Right lobe of liver (tissue), 6 donors: ENCODE measurements at regions not wholly inside any gene's neighbourhood (a gene's known extent, or its start where the extent isn't known, plus 50 kb on each side); places are given as distances from the start of the nearest gene placed in this dataset.

Source experiments
- ATAC-seq, 4 donors: fragments of 200-7000 bp; cut with Tn5 transposase; one replicate each; pipeline ENCODE4 v1.9.1; 2020; ENCODE audit warnings: mild to moderate bottlenecking in 4 of 4, moderate library complexity in 4 of 4
- DNase-seq, 3 donors: peaks; one replicate each; pipeline ENCODE4 v3.0.0-alpha.2; 2020
- H3K27ac ChIP-seq, 3 donors: fragments of 200-600 bp; one replicate each; pipeline ENCODE4 v1.8.0; 2022
- H3K27me3 ChIP-seq, 2 donors: fragments of 200-600 bp; one replicate each; pipeline ENCODE4 v1.8.0; 2022
- H3K36me3 ChIP-seq, 4 donors: fragments of 200-600 bp; sonication (generic) in 1 of 4; one replicate each; pipeline versions ENCODE4 v1.5.1 to v1.8.0; 2017 to 2022; ENCODE audit warnings: control low read depth in 1 of 4
- H3K4me1 ChIP-seq, 4 donors: fragments of 200-600 bp; sonication (generic) in 1 of 4; one replicate each; pipeline versions ENCODE4 v1.5.1 to v1.8.0; 2017 to 2022; ENCODE audit warnings: control low read depth in 1 of 4
- H3K4me3 ChIP-seq, 3 donors: fragments of 200-600 bp; one replicate each; pipeline ENCODE4 v1.8.0; 2022
- H3K9me3 ChIP-seq, 4 donors: fragments of 200-600 bp; sonication (generic) in 1 of 4; one replicate each; pipeline versions ENCODE4 v1.5.1 to v1.8.0; 2017 to 2022; ENCODE audit warnings: control low read depth in 1 of 4
- POLR2A ChIP-seq: fragments of 450-650 bp; IDR thresholded peaks from one replicate; pipeline ENCODE4 v1.6.1; 2017; ENCODE audit warnings: antibody characterized with exemption, mild to moderate bottlenecking
- WGBS: methylation state at CpG from one replicate; pipeline ENCODE4 v1.1.6; 2018; ENCODE audit warnings: low coverage, low lambda C conversion rate; ENCODE audit not compliant: insufficient coverage; ENCODE audit errors: missing lambda C conversion rate; 5-methylcytosine and 5-hydroxymethylcytosine counted together
- intact Hi-C, 2 donors: fragments of 100-400 bp; cut with DNase I; formaldehyde crosslinking; loops; one replicate each; pipeline versions ENCODE4 v1.11.2 to v1.14.1; 2022
- TF ChIP-seq, protein P1 (sequence below), 4 donors: fragments of 200-600 bp in 3 of 4; fragments of 450-650 bp in 1 of 4; IDR thresholded peaks; one replicate each; pipeline versions ENCODE4 v1.5.1 to v1.8.0; 2016 to 2022; ENCODE audit warnings: antibody characterized with exemption in 4 of 4, mild to moderate bottlenecking in 2 of 4
- donor health status: DM: no; HTN: yes; CAD: no.
- donor health status: DM: no; HTN: no; CAD: no.
- donor health status: DM: no; HTN: no; CAD: no.
- donor health status: DM: no; HTN: yes; CAD: no.
- donor health status: DM: no; HTN: yes; CAD: no.

DNA sequence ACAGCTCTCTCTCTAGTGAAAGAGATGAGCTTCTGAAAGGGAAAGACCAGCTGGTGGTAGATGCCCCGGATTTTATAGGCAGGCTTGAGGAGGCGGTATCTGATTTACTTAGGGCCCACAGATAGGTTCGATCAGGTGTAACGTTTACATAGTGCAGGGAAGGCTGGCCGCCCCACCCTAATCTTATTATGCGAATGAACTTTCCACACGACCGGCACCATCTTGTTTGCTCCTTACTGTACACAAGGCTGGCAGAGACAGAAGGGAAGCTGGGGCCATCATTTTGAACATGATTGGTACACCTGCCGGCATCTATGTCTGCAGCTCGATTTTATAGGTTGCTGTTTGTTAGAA lies 212.0 kb upstream of the JARID2 start:
- H3K27ac ChIP-seq, result no peak overlapping the region
- 70% methylated on average over 4 of the region's 10 CpGs for WGBS
- ATAC-seq (no peak), DNase-seq (no peak)
- H3K9me3 ChIP-seq, result no peaks in the 10 kb centered on the region
- no peak overlapping the region for H3K4me3 ChIP-seq
- no peak for TF ChIP-seq POLR2A
- TF ChIP-seq, protein P1, sequence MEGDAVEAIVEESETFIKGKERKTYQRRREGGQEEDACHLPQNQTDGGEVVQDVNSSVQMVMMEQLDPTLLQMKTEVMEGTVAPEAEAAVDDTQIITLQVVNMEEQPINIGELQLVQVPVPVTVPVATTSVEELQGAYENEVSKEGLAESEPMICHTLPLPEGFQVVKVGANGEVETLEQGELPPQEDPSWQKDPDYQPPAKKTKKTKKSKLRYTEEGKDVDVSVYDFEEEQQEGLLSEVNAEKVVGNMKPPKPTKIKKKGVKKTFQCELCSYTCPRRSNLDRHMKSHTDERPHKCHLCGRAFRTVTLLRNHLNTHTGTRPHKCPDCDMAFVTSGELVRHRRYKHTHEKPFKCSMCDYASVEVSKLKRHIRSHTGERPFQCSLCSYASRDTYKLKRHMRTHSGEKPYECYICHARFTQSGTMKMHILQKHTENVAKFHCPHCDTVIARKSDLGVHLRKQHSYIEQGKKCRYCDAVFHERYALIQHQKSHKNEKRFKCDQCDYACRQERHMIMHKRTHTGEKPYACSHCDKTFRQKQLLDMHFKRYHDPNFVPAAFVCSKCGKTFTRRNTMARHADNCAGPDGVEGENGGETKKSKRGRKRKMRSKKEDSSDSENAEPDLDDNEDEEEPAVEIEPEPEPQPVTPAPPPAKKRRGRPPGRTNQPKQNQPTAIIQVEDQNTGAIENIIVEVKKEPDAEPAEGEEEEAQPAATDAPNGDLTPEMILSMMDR (IDR thresholded peaks at IDR 0.05), result no peak
- no peaks in the 10 kb centered on the region for H3K27me3 ChIP-seq
- H3K4me1 ChIP-seq, result peaks cover 0 to 9% (median 0%) of the 10 kb centered on the region in 4 donors
- intact Hi-C loops, result no loop called here
- H3K36me3 ChIP-seq, result no peaks in the 10 kb centered on the region

DNA sequence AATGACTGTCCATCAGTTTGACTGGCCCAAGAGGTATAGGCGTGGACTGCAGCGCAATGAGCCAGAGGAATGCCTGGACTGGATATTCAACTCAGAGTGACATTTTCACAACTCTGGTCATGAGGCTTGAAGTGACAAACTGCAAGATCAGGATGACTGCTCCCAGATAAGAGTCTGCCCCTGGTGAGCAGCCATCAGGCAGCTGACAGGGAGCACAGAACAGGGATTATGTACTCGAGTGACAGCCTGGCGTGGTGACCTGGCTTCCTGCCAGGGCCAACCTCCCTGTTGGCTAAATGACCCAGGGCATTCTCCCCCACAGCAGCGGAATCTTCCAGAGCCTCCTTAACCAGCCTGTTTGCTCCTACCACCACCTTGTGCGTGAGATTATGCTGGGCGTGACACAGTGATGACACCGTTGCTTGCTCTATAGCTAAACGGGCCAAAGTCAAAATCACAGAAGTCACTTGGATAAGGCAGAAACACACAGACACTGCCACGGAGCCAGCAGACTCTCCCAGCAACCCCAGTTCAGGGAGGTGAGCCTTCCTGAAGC lies 209.1 kb upstream of the JARID2 start:
- Histone ChIP-seq H3K9me3 (no peaks in the 10 kb centered on the region), H3K27ac (peak overlapping the region in 2 of 3 donors; percentile 56 to 58), H3K4me1 (peaks cover 0 to 9% (median 0%) of the 10 kb centered on the region in 4 donors), H3K4me3 (no peak overlapping the region), H3K36me3 (no peaks in the 10 kb centered on the region), H3K27me3 (no peaks in the 10 kb centered on the region)
- 28% methylated on average over 8 of the region's 10 CpGs for WGBS
- TF ChIP-seq POLR2A, result no peak
- TF ChIP-seq, protein P1 (IDR thresholded peaks at IDR 0.05), result no peak
- intact Hi-C loops, result no loop called here
- peak; percentile 84 to 93 (median 93) for DNase-seq
- ATAC-seq, result peak; percentile 90 to 95 (median 92)

GRCh38 chr6:15037253-15037652 lies 208.6 kb upstream of the JARID2 start:
- no peaks in the 10 kb centered on the region for H3K9me3 ChIP-seq
- WGBS, result 69% methylated on average over 5 of the region's 5 CpGs
- no peak for ATAC-seq
- no peak for DNase-seq
- peaks cover 0 to 9% (median 0%) of the 10 kb centered on the region in 4 donors for H3K4me1 ChIP-seq
- H3K4me3 ChIP-seq, result no peak overlapping the region
- no peak for TF ChIP-seq POLR2A
- TF ChIP-seq, protein P1 (IDR thresholded peaks at IDR 0.05), result no peak
- H3K27me3 ChIP-seq, result no peaks in the 10 kb centered on the region
- intact Hi-C loops, result no loop called here
- H3K27ac ChIP-seq, result peak overlapping the region in 2 of 3 donors; percentile 56 to 58
- H3K36me3 ChIP-seq, result no peaks in the 10 kb centered on the region

- no peak for ATAC-seq
- Histone ChIP-seq H3K4me1 (peaks cover 0 to 9% (median 0%) of the 10 kb centered on the region in 4 donors), H3K27ac (no peak overlapping the region), H3K36me3 (no peaks in the 10 kb centered on the region), H3K27me3 (no peaks in the 10 kb centered on the region), H3K9me3 (no peaks in the 10 kb centered on the region), H3K4me3 (no peak overlapping the region)
- no peak for DNase-seq
- intact Hi-C loops, result no loop called here
- TF ChIP-seq, protein P1 (IDR thresholded peaks at IDR 0.05), result no peak
- no peak for TF ChIP-seq POLR2A
- 94% methylated on average over 11 of the region's 11 CpGs for WGBS
These were observed 207.7 kb upstream of the JARID2 start for GRCh38 chr6:15038013-15038791.
